Stimulated activated CD8-positive, alpha-beta memory T cell treated with anti-CD3 and anti-CD28 coated beads, Interleukin-12 subunit alpha, Interleukin-12 subunit beta, amount 100 ng/mL, for 24 hours (primary cell): ENCODE measurements at regions not wholly inside any gene's neighbourhood (a gene's known extent, or its start where the extent isn't known, plus 50 kb on each side); places are given as distances from the start of the nearest gene placed in this dataset.

Experiments used
- DNase-seq: peaks from one replicate; pipeline ENCODE4 v3.0.0-alpha.2; 2020; ENCODE audit errors: extremely low read depth

DNA sequence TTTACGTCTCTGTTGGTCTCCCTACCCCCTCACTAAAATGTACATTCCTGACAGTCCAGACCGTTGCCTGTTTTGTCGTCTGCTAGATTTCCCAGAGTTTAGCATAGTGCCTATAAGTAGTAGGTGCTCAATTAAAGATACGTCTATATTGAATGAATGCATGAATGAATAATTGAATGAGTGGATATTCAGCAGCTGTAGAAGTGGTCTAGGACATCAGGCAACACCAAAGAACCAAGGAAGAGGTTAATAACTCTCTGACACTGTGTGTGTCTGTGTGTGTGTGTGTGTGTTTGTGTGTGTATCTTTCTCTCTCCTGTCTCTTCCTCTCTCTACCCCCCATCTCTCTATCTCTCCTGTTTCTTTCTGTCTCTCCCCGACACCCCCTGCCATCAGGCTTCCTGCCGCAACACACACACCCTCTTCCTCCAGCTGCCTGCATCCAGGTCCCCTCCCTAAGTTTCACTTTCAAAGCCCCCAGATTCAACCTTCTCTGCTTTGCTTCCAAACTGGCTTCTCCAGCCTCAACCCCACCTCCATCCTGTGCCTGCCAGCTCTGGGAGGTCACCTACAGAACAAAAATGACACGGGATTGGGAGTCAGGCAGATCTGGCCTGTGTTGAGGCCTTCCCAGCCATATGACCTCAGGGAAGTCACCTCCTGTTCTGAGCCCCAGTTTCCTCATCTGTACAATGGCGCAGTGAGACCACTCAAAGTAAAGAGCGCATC lies 119.9 kb upstream of the NCOR2 start:
- no peak for DNase-seq

- no peak for DNase-seq
Observed at GRCh38 chr12:124686370-124687173, 119.2 kb upstream of the NCOR2 start.

GRCh38 chr12:124685689-124686369 lies 118.4 kb upstream of the NCOR2 start:
- DNase-seq = no peak

DNA sequence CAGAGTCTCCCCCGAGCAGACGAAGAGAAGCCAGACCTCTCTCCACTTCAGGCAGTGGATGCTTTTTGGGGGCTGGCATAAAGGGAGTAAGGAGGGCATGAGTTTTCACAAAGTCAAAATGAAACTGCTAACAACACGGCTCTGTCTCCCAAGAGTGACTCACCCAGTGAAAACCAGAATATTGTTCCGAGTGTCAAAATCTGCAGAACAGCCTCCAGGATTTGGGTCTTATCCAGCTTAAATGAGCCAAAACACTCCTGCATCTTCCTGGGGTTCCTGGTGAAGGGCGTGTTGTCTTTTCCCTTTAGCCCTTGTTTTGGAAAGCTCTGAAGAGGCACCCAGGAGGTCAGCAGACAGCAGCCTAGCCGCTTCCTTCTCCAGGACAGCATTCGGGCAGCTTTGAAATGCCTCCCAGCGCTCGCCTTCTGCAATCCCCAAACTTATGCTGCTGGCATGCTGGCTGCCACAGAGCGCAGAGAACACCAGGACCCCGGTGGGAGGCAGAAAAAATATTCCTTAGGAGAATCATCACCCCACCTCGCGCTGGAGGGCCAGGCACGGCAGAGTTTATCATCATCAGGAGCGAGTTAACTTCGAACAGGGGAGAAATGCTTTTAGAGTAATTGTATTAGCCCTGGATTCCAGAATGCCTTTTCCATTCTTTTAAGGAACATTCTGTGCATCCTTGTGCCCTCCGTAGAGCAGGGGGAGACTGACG lies 117.7 kb upstream of the NCOR2 start:
- no peak for DNase-seq

GRCh38 chr12:124684496-124684895 lies 117.1 kb upstream of the NCOR2 start:
- no peak for DNase-seq

DNA sequence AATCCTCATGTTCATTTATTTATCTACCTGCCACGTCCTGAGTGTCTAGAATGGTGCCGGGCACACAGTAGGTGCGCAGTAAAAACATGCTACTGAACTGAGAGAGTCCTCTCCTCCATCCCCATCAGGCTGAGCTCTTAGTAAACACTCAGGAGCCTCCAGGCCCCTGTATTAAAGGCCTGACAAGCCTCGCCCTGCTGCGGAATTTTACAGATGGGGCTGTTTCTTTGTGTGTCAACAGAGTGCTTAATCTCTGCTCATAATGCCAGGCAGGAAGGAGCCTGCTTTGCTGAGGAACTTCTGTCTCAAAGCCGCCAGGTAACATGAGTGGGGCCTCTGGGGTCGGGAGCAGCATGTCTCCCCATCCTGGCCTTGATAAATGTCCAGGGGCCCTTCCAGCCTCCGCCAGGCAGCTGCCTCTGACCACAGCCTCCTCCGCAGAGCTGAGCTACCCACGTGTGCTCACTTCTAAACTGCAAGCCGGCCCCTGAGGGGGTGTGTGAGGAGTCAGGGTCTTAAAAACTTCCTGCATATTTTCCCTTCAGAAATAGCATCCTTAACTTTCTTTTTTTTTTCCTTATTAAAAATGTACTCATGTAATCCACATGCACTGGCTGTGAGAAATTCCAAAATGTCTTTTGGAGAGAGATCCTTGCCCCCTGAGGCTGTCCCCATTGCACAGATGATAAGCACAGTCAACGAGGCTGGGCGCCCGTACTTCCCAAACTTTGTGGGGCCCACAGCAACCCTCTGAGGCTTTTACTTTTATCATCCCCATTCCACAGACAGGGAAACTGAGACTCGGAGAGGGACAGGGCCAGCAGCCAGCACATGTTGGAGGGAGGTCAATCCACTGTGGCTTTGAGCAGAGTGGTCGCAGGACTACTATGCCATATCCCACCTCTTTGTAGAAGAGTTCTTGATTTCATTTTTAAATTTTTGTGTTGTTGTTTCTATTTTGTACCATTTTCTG lies 116.0 kb upstream of the NCOR2 start:
- no peak for DNase-seq

- no peak for DNase-seq
Observed at GRCh38 chr12:124682425-124683151, 115.2 kb upstream of the NCOR2 start.

- DNase-seq = no peak
Observed at GRCh38 chr12:124681779-124682391, 114.5 kb upstream of the NCOR2 start.

DNA sequence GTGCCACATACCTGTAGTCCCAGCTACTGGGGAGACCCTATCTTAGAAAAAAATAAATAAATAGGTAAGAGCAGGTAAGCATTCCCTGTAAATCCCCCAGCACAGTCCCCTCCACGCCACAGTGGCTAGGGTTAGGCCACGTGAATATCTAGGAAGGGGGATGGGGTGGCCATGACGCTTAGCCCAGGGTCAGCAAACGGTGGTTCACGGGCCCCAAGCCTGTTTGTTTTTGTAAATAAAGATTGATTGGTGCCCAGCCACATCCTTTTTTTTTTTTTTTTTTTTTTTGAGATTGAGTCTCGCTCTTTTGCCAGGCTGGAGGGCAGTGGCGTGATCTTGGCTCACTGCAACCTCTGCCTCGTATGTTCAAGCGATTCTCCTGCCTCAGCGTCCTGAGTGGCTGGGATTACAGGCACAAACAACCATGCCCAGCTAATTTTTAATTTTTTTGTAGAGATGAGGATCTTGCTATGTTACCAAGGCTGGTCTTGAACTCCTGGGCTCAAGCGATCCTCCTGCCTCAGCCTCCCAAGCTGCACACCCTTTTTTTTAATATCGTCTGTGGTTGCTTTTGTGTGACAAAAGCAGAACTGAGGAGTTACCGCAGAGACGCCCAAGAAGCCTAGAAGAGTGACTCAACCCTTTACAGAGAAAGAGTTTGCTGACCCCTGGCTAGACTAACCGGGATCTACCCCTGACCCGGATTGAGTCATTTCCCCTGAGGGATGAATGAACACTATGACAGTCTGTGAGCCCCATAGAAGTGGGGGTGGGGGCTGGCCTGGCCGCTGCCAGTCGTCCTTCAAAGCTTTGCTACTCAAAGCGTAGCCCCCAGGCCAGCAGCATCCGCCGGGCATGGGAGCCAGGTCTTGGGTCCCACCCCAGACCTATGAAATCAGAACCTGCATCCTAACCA lies 113.7 kb upstream of the NCOR2 start:
- no peak for DNase-seq

DNA sequence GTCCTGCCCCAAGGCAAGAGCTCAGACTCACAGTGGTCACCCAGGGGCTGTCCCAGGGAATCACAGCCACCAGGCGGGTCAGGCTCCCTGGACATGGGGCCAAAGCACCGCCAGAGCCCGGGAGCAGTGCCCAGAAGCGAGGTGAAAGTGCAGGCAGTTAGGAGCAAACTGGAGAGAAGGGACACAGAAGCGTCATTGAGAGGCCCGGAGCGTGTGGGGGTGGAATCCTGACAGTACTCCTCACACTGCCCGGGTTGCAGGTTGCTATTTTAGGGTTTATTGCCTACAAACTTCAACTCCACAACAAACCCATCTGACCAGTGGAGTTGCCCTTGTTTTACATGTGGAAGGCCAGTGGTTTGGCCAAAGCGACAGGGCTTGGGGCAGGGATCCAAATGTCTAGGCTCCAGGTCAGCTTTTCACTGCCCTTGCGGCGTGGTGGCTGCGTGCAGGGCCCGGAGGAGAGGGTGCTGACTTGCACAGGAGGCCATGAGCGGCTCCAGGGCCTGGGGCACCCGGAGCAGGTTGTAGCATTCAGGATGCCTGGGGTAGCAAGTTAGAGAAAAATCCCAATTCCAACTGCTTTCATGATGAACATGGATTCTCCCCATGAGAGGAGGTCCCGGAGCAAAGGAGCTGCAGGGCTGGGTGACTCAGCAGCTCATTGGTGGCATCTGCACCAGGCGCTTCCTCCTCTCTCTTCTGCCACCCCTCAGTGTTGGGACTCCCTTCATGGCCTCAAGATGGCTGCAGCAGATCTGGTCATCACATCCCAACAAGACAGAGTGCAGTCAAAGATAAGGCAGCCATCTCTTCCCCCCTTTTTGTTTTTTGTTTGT lies 112.3 kb upstream of the NCOR2 start:
- DNase-seq = no peak

DNA sequence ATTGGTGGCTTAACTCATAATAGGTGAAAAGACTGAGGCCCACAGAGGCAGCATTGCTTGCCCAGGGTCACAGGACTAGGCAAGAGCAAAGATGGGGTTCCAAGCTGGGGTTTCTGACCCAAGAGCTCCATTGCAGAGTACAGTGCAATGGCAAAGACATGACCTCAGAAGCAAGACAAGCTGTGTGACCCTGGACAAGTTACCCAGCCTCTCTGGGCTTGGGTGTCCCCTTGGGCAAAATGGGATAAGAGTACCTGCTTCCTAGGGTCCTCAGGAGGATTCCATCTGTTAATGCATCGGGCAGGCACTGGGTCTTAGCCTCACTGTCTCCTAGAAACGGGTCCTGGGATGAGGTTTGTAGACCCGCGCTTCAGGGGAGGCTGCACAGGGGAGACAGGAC lies 111.6 kb upstream of the NCOR2 start:
- no peak for DNase-seq

DNA sequence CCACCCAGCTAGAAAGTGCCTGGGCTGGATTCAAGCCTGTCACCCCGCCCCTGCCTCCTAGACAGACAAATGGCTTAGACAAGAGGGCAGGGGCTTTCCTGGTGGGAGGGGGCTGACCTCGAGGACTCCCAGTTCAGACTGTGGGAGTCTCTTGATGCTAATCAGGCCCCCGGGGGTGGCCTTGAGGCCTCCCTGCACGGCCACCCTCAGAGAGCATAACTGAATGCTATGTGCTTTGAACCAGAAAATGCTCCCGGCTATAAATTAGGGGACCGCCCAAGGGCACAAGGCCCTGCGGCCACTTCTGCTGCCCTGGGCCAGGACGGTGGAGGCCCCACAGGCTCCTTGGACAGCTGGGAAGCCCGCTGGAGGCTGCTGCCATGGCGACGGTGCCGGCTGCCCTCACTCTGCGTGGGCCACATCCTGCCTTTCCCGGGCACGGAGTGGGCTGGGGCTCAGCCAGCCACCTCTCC lies 111.0 kb upstream of the NCOR2 start:
- DNase-seq = no peak

DNA sequence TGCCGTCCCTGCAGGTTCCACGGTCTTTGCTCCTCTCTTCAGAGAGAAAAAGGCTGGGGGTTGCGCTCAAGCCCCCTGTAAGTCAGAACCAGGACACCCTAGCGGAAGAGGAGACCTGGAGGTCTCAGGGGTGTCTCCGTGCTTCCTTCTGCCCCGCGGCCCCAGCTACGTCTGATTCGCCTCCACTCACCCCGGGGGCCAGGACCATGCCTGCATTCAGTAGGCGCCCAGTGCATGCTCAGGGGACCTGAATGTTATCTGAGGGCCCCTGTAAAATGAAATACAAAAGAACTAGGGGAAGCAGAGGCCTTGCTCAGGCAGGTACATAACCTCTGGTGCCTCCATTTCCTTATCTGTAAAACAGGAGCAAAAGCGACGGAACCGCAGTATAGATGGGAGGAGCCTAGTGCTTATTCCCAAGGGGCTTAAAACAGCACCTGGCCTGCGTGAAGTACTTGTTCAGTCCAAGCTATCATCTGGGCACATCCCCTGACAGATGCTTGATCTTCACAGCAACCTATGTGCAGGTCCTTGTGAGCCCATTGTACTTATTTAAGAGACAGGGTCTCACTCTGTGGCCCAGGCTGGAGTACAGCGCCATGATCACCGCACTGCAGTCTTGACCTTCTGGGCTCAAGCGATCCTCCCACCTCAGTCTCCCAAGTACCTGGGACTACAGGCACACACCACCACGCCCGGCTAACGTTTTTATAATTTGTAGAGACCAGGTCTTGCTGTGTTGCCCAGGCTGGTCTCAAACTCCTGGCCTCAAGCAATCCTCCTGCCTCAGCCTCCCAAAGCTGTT lies 110.3 kb upstream of the NCOR2 start:
- no peak for DNase-seq

DNA sequence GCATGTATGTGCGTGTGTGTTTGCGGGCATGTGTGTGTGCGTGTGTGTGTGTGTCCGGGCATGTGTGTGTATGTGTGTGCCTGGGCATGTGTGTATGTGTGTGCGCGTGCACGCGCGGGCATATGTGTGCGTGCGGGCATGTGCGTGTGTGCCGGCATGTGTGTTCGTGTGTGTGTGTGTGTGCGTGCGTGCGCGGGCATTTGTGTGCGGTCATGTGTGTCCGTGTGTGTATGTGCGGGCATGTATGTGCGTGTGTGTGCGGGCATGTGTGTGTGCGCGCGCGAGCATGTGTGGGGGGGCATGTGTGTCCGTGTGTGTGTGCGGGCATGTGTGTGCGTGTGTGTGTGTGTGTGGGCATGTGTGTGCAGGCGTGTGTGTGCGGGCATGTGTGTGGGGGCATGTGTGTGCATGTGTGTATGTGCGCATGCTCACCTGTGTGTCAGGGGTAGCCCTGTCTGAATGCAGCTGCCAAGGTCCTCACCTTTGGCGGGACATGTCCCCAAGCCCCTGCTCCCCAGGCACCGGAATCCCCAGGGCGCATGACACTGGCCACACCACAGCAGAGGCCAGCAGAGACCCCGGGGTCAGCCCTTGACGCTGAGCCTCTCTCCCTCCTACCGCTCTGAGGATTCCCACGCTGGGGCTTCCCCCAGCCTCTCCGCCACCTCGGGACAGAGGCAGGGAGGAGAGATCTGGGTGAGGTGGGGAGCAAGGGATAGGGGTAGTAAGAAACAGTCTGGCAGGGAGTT lies 109.5 kb upstream of the NCOR2 start:
- DNase-seq = no peak

GRCh38 chr12:124675881-124676713 lies 108.7 kb upstream of the NCOR2 start:
- no peak for DNase-seq
